ENCODE measurements at regions not wholly inside any gene's neighbourhood (a gene's known extent, or its start where the extent isn't known, plus 50 kb on each side); places are given as distances from the start of the nearest gene placed in this dataset.

DNA sequence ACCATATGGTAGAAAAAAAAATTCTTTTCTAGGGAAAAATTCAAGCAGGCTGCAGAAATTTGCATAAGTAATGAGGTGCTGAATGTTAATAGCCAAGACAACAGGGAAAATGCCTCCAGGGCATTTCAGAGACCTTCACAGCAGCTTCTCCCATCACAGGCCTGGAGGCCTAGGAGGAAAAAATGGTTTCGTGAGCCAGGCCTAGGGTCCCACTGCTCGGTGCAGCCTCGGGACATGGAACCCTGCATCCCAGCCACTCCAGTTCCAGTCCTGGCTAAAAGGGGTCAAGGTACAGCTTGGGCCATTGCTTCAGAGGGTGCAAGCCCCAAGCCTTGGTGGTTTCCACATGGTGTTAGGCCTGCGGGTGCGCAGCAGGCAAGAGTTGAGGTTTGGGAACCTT, 436.0 kb upstream of the SMC2 start:
- no peak for DNase-seq

DNA sequence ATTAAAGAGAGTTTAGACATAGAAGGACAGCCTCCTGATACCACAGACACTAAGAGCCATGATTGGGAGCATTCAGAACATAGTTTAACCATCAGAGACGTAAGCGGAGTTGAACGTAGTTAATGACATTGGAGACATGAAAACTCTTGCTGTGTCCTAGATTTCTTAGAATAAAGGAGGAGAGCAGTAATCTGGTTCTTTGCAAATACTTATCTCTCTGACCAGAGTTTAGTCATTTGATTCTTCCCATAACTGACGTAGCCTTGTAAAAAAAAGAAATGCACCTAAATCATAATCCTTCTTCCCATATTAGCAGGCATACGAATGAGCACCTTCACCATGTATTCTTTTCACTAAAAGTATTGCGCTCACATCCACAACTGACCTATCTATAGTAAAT, 433.3 kb upstream of the SMC2 start:
- no peak for DNase-seq

DNA sequence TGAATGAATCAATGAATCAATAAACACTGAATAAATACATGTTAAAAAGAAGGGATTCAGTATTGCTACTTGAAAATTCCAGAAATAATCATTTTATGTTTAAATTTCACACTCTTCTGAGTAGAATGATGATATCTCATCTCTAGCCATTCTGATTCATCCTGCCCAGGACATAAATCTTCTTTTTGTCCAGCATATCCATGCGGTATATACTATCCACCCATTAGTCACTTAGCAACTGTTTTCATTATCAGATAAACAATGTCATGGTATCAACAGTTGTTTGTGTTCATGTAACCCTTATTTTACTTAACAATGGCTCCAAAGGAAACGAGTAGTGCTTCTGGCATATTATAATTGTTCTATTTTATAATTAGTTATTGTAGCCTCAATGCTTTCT, 432.4 kb upstream of the SMC2 start:
- DNase-seq = no peak

DNA sequence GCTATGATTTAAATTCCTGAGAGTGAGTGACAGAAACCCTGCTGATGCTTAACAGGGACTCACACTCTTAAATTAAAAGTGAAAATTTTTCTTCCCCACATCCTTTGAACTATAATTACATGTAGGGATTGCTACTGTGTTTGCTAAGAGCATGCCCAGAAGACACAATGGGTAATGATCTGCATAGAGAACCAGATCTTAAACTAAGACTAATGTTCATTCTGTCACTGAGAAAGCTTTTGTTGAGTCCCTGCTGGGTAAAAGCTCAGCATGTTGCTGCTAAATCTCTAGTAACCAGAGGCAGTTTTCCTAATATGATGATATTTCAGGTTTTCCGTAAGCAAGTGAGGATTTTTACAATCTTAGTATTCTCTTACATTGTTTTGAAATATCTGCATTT, 424.8 kb upstream of the SMC2 start:
- no peak for DNase-seq

DNA sequence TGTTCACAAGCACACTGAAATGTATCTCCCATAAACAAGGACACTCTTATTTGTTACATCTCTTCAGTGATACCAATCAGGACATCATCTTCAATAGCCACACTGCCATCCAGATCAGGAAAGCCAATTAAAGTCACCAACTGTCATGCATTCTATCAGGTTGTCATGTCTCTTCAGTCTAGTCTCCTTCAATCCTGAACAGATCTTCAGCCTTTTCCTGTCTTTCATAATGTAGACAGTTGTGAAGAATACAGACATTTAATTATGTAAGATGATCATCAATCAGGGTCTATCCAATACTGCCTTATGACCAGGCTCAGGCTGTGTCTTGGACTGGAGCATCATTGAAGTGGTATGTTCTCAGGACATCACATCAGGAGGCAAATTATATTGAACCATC, 419.8 kb upstream of the SMC2 start:
- DNase-seq = no peak

DNA sequence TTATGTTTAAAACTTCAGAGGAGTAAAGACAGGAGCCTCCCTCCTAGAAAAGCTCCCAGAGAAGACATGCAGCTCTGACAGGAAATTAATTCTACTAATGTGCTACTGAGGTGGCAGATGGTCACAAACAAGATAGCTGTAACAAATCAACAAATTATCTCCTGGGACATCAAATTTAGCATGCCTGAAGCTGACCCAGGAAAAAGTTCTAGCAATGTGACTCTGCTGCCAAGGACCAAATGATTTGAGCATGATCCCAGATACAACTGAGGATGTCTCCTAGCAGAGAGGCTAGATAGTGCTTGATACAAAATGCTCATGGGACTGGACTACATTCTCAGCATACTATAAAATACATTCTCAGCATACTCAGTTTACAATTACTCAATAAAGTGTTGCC, 413.5 kb upstream of the SMC2 start:
- DNase-seq = no peak

DNA sequence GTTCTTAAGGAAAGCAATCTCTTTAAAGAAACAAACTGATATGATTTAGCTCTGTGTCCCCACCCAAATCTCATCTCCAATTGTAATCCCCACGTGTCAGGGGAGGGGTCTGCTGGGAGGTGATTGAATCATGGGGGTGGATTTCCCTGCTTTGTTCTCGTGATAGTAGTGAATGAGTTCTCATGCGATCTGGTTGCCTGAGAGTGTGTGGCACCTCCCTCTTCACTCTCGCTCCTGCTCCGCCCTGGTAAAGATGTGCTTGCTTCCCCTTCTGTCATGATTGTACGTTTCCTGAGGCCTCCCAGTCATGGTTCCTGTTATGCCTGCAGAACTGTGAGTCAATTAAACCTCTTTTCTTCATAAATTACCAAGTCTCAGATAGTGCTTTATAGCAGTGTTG, 412.7 kb upstream of the SMC2 start:
- DNase-seq = no peak

DNA sequence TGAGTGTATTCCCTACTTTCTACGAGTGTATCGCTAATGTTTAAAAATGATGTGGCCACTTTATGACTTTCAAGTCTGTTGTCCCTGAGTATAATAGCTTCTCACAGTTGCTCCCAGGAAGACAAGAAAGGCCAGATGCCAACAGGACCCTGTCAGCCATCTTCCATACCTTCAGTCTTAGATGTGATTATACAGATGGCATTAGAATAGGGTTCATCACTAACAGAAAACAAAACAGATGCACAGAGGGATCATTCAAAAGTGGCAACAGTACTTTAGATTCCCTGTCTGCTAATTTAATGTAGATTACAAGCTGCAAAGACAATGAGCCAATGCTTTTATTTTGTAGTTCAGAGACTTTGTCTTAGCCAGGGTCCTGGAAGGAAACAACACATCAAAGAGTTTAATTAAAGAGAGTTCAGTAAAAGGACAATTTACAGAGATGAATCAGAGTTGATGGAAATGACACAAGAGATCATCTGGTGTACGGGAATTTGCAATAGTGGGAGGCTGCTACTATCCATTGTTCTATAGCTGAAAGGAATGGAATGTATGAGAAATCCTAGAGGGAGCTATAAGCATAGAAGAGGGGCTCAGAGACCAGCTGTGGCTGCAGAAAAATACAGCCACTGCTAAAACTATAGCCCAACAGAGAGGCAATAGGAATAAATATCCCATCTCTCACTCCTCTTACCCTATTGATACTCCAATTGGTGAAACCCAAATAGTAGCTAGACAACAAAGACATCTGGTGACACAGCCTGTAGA, 393.7 kb upstream of the SMC2 start:
- DNase-seq = no peak

DNA sequence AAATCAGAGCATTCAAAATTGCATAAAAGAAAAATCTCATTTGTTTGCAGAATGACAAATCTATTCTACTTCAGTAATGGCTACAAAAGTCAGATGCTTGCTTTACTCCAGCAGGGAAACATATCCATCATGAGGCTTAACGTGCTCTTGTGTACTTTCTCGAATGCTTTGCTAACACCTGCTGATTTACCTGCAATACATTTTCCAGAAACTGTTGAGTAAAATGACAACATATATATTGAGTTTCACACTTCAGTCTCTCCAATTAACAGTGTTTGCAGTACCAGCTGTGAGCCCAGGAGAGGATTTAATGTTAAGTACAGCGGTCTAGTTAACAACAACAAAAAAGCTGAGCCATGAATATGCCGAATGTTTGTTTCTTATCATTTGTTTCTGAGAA, 391.5 kb upstream of the SMC2 start:
- no peak for DNase-seq

DNA sequence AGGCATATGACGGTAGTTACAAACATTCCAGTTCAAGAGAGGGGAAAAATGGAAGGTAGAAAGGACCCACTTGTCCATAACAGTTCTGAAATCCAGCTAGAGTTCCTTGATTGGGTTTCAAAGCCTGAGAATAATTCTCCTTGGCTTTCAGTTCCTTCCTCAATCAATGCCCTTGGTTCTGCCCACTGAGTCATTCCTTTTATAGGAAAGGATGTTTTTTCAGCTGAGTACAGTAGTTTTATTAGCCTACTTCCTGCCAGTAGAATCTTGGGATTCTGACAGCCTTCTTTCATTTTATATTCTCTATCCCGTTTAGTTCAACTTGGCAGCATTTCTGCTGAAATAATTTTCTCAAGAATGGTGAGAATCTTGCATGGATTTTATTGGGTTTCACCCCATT, 386.9 kb upstream of the SMC2 start:
- DNase-seq = no peak

DNA sequence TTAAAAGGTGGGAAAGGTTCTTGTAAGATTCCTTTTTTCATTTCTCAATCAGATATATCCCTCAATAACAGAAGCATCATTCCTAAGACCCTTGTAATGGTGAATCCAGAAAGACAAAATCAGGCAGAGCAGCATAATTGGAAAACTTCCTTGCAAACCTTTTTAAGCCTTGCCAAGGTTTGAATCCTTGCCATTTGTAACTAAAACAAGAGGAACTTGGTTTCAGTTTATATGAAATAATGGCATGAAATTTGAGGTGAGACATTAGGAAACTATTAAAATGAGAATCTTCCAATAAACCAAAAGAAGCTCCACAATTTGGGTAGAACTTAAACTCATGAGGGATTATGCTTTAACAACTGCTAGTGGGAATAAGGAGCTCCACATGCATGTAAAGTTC, 384.7 kb upstream of the SMC2 start:
- no peak for DNase-seq

DNA sequence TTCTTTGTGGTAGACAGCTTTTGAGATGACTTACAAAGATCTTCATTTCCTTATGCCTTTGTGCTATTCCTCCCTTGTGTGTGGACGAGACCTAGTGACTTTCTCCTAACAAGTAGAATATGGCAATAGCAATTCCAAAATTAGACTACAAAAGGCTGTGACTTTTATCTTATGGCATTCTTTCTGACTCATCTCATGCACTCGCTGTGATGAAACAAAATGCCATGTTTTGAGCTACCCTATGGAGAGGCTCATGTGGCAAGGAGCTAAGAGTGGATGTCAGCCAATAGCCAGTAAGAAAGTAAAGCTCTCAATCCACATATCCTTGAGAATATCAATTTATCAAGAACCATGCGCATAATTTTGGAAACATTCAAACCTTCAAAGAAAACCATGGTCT, 380.5 kb upstream of the SMC2 start:
- DNase-seq = no peak

DNA sequence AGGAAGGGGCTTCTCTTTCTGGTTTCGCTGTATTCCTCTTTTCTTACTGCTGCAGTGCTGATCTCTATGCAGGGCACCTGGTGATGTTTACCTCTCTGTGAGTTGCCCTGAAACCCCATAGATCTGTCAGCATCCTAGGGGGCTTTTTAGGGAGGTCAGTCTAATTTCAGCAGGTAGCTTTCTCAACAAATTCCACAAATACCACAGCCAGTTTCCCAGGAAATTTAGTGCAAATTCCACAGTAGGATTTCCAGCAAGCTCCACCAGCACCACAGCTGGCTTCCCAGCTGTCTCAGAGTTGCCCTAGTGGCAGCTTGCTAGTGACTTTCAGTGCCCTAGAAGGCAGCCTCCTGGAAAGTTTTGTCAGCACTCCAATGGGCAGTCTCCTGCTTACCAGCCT, 379.1 kb upstream of the SMC2 start:
- DNase-seq = no peak

DNA sequence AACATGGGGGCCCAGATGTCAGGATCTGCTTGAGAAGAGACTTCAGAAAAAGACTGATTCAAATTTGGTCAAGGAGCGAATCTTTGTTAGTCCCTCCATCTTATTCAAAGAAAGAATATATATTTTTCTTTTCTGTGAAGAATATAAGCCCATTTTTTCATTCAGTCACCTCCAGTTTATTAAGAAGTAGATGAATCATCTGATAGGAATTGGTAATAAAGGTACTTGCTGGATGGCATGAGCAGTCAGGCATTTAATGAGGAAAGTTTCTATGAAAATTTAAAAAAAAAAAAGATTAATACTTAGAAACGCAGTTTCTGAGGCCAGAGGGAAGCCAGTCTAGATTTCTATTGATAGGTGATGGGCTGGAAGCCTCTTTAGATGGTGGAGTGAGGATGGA, 373.1 kb upstream of the SMC2 start:
- no peak for DNase-seq

DNA sequence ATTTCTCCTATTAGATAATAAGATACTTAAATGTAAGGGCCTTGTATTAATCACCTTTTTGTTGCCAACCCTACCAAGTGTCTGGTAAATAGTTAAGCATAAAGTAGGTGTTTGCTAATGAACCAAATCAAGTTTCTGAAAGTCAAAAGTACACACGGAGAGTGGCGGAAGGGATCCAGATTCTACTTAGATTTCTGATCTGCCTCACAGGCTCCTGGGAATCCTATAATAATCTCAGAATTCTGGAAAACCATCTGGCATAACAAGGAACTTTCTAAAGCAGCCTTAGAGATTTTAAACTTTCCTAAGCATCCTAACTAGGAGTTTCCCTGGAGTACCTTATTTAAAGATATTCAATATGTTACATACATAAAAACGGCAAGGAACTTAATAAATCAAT, 363.2 kb upstream of the SMC2 start:
- no peak for DNase-seq

DNA sequence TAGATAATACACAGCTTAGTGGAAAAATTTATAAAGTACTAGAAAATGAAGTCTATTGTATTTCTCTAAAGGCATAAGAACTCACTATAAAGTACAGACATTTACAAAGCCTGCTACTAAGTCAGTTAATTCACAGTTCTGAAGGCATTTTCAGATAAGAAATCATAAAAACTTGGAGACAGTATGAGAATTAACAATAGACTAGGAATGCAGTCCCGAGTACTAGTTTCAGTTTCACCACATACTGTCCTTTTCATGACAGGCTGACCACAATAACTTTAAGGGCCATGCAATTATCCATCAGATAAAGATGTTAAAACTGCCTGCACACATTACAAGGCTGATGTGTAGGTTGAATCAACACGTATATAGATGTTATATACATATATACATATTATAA, 362.6 kb upstream of the SMC2 start:
- DNase-seq = no peak

DNA sequence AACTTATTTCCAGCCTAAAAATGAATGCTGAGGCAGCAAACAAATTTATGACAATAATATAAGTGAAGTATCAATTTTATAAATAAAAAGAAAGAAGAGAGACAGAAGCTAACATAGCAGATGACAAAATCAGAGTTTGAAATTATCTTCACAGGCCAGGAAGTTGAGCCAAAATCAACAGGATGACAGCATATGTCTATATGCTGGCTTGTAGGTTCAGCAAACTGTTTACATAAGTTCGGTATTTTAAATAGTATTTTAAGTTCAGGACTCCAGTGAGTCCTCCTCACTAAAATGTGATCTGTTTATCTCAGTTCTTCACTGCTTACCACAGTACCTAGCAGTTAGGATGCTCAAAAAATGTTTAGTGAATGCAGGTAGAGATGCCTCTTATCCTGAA, 359.6 kb upstream of the SMC2 start:
- no peak for DNase-seq

DNA sequence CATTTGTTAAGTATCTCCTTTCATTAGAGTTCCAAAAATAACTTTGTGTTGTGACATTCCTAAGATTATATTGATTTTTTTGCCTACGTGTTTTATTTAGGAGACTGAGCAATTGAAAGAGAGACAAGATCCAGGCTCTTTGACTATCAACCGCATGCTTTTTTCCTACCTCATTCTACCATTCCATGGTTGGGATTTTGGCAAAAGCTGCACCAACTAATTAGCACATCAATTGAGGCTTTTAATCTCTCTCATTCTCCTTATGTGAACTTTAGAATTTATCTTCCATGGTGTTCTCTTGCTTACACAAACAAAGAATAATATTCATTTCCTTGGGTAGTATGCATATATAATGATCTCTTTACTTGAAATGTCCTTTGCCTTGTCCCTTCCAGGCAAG, 338.7 kb upstream of the SMC2 start:
- DNase-seq = no peak

DNA sequence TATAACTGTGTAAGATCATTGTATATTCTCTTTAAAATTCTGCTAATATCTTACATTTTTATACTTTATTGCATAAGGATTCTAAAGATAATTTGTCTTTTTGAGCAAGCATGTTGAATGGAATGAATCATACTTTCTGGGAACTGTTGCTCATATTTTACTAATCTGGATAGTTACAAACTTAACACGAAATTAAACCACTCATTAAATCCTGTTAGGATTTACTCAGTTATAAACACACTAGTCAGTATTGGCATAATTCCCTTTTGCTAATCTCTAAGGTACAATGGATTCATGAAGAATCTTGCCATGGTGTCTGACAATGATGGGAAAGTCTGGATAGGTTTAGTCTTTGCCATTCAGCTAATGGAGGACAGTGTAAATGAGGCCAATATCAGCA, 338.1 kb upstream of the SMC2 start:
- DNase-seq = no peak

DNA sequence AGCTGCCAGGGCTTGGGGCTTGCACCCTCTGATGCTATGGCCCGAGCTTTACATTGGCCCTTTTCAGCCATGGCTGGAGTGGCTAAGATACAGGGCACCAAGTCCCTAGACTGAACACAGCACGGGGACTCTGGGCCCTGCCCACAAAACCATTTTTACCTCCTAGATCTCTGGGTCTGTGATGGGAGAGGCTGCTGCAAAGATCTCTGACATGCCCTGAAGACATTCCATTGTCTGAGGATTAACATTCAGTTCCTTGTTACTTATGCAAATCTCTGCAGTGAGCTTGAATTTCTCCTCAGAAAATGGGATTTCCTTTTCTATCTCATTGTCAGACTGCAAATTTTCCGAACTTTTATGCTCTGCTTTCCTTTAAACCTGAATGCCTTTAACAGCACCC, 337.0 kb upstream of the SMC2 start:
- DNase-seq = no peak

DNA sequence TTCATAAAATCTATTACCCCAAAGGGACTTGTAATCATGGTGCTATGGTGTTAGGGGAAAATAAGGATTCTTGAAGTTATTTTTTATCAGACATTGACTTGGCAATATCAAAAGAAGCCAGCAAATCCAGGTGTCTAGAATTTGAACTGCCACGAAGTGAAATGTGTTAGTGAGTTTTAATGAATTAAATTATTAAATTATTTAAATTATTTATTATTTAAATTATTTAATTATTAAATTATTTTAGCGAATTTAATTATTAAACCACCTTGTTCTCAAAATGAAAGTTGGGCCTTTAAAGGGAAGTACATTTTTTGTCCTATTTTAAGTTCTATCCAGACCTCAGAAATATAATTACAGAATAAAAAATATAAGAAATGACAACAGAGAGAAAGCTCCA, 332.6 kb upstream of the SMC2 start:
- no peak for DNase-seq

DNA sequence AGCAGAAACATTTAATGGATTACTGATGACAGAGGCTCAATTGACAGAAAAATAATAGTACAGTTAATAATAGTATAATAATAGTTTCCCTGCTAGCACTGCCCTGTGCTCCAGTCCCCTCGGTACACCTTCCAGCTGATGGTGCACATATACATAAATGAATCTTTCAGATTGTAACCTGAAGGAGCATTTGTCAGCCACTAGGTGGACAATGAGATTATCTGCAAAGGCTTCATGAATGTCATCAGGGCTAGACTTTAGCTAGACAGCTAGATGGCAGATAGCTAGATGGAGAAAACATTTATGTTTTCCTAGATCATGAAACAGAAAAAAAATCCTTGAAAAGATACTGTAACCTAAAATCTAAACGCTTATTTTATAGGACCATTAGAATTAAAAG, 304.4 kb upstream of the SMC2 start:
- no peak for DNase-seq

DNA sequence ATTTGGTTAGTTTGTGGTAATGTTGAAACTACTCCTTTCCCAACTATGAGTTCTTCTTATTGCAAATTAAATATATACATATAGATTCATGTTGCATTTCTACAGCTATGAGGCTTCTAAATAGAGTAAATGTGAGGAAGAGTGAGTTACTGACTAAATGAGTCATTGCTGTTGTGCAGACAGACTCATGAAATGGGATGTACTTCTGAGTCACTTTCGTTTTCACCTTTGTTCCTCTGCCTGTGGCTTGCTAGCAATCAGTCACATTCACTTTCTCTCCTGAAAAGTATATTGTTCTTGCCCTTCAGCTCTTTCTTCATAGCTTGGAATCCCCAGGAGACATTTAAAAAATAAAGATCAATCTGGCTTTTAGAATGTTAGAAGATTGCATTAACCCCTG, 295.5 kb upstream of the SMC2 start:
- peak in 1 of 2 donors; percentile 3 for DNase-seq

DNA sequence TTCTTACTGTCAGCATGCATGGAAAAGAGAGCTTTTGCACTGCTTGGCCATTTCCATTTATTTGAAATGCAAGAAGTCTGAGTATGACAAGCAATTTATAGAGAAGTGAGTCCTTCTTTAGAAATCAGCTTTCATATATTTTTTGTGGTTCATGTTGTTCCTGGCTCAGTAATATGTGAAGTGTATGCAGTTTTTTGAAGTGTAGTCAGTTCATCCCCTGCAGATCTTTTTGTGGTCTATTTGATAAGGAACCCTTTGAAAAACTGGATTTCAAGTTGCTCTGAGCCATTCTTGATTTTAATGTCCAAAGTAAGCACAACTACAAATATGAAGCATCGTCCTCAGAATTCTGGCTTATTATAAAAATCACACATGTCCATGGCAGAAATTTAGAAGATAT, 294.1 kb upstream of the SMC2 start:
- DNase-seq = no peak

DNA sequence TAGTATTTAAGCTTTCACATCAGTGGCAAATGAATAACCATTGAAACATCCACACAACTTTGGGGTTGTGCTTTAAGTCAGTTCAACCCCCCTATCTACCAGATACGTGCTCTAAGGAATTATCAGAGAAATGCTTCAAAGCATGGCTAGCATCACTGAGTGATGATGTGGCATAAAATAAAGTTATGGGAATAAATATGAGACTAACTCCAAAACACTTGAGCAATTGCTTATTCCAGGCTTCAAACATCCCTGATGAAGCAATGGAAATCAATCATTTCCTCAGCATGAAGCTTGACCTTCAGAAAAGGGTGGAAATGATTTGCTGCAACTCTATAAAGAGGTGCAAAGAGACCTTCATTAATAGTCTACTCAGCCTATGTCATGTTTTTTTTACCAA, 292.0 kb upstream of the SMC2 start:
- no peak for DNase-seq

DNA sequence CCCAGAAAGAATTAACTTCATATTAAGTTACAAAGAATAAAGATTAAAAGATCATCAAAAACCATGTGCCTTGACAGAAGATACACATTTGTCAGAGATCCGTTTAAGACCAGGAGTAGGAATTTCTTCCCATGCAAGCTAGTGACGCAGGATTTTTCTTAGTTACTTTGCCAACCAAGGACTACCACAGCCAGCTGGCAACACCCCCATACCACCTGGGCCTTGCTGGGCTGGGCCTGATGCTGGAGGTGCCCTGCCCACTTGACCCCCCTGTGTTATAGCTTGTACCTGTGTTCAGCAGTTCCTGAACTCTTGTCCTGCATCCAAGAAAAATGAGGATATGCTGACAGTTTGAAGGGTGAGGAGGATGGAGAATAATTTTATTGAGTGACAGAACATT, 290.9 kb upstream of the SMC2 start:
- DNase-seq = no peak
